Thyroid gland (tissue), 4 donors: ENCODE measurements at regions not wholly inside any gene's neighbourhood (a gene's known extent, or its start where the extent isn't known, plus 50 kb on each side); places are given as distances from the start of the nearest gene placed in this dataset.

ENCODE experiments used
- DNase-seq, 2 donors: peaks; one replicate each; pipeline ENCODE4 v3.0.0-alpha.2; 2019
- H3K27ac ChIP-seq, 3 donors: fragments of 200-600 bp; sonication (generic); 1 replicate in 2 of 3; 2 replicates in 1 of 3; pipeline ENCODE4 v1.5.1; 2016 to 2019; ENCODE audit warnings: mild to moderate bottlenecking in 1 of 3, moderate library complexity in 1 of 3
- H3K27me3 ChIP-seq: fragments of 200-600 bp; sonication (generic); one replicate; pipeline ENCODE4 v1.5.1; 2019
- H3K36me3 ChIP-seq, 2 donors: fragments of 200-600 bp; sonication (generic); one replicate each; pipeline ENCODE4 v1.5.1; 2016 to 2019
- H3K4me1 ChIP-seq, 2 donors: fragments of 200-600 bp; sonication (generic); one replicate each; pipeline ENCODE4 v1.5.1; 2017 to 2019
- H3K4me3 ChIP-seq, 3 donors: fragments of 200-600 bp; sonication (generic); replicated peaks in 1 of 3; 1 replicate in 2 of 3; 2 replicates in 1 of 3; pipeline ENCODE4 v1.5.1; 2016; ENCODE audit warnings: mild to moderate bottlenecking in 1 of 3
- H3K9me3 ChIP-seq: fragments of 200-600 bp; sonication (generic); one replicate; pipeline ENCODE4 v1.5.1; 2017
- POLR2A ChIP-seq, 2 donors: fragments of 450-650 bp; IDR thresholded peaks; one replicate each; pipeline ENCODE4 v1.6.1; 2017; ENCODE audit warnings: antibody characterized with exemption in 2 of 2, mild to moderate bottlenecking in 2 of 2, moderate library complexity in 1 of 2
- WGBS, 2 donors: methylation state at CpG; one replicate each; pipeline ENCODE4 v1.1.5; 2017; 5-methylcytosine and 5-hydroxymethylcytosine counted together
- intact Hi-C: fragments of 100-400 bp; cut with DNase I; formaldehyde crosslinking; loops from one replicate; pipeline ENCODE4 v1.15.1; 2023
- TF ChIP-seq, protein P1 (sequence below), 6 experiments: fragments of 200-600 bp in 3 of 6; fragments of 450-650 bp in 3 of 6; sonication (generic) in 3 of 6; IDR thresholded peaks; one replicate each; pipeline ENCODE4 v1.5.1; 2016 to 2019; ENCODE audit warnings: antibody characterized with exemption in 6 of 6, mild to moderate bottlenecking in 2 of 6, inconsistent platforms in 1 of 6, moderate library complexity in 1 of 6

DNA sequence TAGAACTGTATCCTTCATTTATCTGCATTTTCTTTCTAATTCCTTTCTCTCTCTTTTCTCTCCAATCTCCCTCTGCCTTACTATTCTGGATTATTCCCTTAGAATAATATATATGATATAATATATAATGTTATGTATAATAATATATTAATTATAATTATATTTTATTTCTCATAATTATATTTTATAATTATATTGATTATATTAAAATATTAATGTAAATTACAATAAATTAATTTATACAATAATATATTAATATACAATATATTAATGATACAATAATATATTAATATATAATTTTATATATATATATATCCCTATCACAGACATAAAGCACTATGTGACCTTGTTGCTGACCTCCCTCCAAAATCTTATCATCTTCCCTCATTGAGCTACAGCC is 661.3 kb upstream of the CHORDC1 start:
- DNase-seq, result no peak
- H3K4me1 ChIP-seq, result no peaks in the 10 kb centered on the region
- TF ChIP-seq, protein P1, sequence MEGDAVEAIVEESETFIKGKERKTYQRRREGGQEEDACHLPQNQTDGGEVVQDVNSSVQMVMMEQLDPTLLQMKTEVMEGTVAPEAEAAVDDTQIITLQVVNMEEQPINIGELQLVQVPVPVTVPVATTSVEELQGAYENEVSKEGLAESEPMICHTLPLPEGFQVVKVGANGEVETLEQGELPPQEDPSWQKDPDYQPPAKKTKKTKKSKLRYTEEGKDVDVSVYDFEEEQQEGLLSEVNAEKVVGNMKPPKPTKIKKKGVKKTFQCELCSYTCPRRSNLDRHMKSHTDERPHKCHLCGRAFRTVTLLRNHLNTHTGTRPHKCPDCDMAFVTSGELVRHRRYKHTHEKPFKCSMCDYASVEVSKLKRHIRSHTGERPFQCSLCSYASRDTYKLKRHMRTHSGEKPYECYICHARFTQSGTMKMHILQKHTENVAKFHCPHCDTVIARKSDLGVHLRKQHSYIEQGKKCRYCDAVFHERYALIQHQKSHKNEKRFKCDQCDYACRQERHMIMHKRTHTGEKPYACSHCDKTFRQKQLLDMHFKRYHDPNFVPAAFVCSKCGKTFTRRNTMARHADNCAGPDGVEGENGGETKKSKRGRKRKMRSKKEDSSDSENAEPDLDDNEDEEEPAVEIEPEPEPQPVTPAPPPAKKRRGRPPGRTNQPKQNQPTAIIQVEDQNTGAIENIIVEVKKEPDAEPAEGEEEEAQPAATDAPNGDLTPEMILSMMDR (IDR thresholded peaks at IDR 0.05), result no peak
- TF ChIP-seq POLR2A (IDR thresholded peaks at IDR 0.05), result no peak
- H3K4me3 ChIP-seq, result no peak overlapping the region
- no peaks in the 10 kb centered on the region for H3K36me3 ChIP-seq
- no peaks in the 10 kb centered on the region for H3K9me3 ChIP-seq
- no peaks in the 10 kb centered on the region for H3K27me3 ChIP-seq
- intact Hi-C loops, result no loop called here
- H3K27ac ChIP-seq, result no peak overlapping the region

DNA sequence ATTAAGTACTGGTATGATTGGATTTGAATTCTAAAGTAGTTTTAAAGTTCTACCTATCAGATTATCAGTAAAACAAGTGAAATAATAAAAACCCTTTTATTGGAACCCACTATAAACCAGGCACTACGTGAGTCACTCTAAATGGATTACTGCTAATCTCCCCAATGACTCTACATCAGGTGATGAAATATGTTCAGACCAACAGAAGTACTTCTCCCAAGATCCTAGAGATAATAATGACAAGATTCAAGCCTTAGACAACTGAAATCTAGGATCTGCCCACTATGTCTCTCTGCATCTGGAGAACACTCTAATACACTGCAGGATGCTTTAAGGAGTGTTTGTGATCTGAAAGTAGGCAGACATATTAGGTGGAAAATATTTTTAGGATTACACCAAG is 652.1 kb upstream of the CHORDC1 start:
- Histone ChIP-seq H3K27ac (no peak overlapping the region), H3K27me3 (no peaks in the 10 kb centered on the region), H3K4me1 (no peaks in the 10 kb centered on the region), H3K4me3 (no peak overlapping the region), H3K9me3 (no peaks in the 10 kb centered on the region), H3K36me3 (no peaks in the 10 kb centered on the region)
- intact Hi-C loops, result no loop called here
- TF ChIP-seq, protein P1 (IDR thresholded peaks at IDR 0.05), result no peak
- no peak for TF ChIP-seq POLR2A (IDR thresholded peaks at IDR 0.05)
- WGBS, 2 donors, result 75 to 79% methylated on average over 1 of the region's 1 CpG
- no peak for DNase-seq

DNA sequence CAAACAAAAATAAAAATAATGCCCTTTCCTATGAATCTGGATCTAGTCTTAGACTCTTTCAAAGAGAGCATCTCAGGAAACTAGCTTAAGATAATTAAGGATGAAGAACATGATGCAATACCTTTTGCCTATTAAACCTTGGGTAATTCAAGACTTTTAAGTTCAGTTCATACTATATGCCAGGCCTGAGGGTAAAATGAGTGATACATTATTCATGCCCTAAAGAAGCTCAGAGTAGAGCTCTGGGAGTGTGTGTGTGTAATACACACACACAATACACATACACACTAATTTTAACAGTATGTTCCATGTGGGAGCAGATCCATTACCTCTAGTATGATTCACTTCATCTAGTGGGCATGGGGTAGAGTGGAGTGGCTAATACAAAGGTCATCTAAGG is 651.4 kb upstream of the CHORDC1 start:
- H3K4me3 ChIP-seq, result no peak overlapping the region
- TF ChIP-seq POLR2A (IDR thresholded peaks at IDR 0.05), result no peak
- TF ChIP-seq, protein P1 (IDR thresholded peaks at IDR 0.05), result no peak
- intact Hi-C loops, result no loop called here
- no peaks in the 10 kb centered on the region for H3K4me1 ChIP-seq
- no peaks in the 10 kb centered on the region for H3K36me3 ChIP-seq
- H3K27me3 ChIP-seq, result no peaks in the 10 kb centered on the region
- no peak overlapping the region for H3K27ac ChIP-seq
- H3K9me3 ChIP-seq, result no peaks in the 10 kb centered on the region
- no peak for DNase-seq

DNA sequence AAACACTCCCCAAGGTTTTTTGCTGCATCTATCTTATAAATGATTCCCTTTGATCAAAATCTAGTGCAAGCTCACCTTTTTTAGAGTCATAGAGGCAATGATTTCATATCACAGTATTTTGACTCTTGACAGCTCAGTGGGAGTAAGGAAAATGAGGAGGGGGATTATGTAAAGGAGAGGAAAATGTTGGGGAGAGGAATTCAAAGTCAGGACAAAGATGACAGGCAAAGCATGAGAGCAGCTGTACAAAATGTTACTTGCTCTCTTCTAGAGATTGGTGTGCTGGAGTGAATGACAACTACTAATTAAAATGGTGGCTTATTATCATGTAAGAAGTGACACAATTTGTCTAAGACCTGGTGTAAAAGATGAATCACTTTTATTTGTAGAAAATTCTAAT is 644.6 kb upstream of the CHORDC1 start:
- no peak overlapping the region for H3K27ac ChIP-seq
- DNase-seq, result no peak
- TF ChIP-seq, protein P1 (IDR thresholded peaks at IDR 0.05), result no peak
- TF ChIP-seq POLR2A (IDR thresholded peaks at IDR 0.05), result no peak
- no peaks in the 10 kb centered on the region for H3K27me3 ChIP-seq
- no peaks in the 10 kb centered on the region for H3K36me3 ChIP-seq
- H3K4me1 ChIP-seq, result no peaks in the 10 kb centered on the region
- intact Hi-C loops, result no loop called here
- H3K4me3 ChIP-seq, result no peak overlapping the region
- no peaks in the 10 kb centered on the region for H3K9me3 ChIP-seq

DNA sequence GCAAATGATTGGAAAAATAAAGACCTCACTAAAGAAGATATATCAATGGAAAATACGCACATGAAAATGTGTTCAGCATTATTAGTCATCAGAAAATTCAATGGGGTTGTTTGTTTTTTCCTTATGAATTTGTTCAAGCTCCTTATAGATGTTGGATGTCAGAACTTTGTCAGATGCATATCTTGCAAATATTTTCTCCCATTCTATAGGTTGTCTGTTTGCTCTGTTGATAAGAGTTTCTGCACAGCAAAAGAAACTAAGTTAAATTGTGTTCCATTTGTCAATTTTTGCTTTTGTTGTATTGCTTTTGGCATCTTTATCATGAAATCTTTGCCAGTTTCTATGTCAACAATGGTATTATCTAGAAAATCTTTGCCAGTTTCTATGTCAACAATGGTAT is 633.9 kb upstream of the CHORDC1 start:
- Histone ChIP-seq H3K9me3 (no peaks in the 10 kb centered on the region), H3K4me3 (no peak overlapping the region), H3K27ac (no peak overlapping the region), H3K36me3 (no peaks in the 10 kb centered on the region), H3K27me3 (no peaks in the 10 kb centered on the region), H3K4me1 (no peaks in the 10 kb centered on the region)
- no peak for DNase-seq
- intact Hi-C loops, result no loop called here
- TF ChIP-seq, protein P1 (IDR thresholded peaks at IDR 0.05), result no peak
- TF ChIP-seq POLR2A (IDR thresholded peaks at IDR 0.05), result no peak
- WGBS, 2 donors, result 75 to 86% methylated on average over 1 of the region's 1 CpG
